A673 (cell line): ENCODE measurements at regions not wholly inside any gene's neighbourhood (a gene's known extent, or its start where the extent isn't known, plus 50 kb on each side); places are given as distances from the start of the nearest gene placed in this dataset.

Experiments used
- BruUV-seq: library from RNA; stranded (reverse); fragments of 400-500 nt; replicated peaks from 2 replicates; lab custom pipeline; 2021; lab: Mats Ljungman, UMichigan
- CTCF ChIA-PET: fragments of 300-600 bp; sonication (Branson Sonifier 250); formaldehyde crosslinking; loops from one replicate; lab custom pipeline; 2022; ENCODE audit warnings: antibody characterized with exemption; lab: Charles Lee
- POLR2A ChIA-PET: fragments of 300-600 bp; sonication (Branson Sonifier 250); formaldehyde crosslinking; loops from one replicate; lab custom pipeline; 2022; ENCODE audit warnings: antibody characterized with exemption; ENCODE audit not compliant: low non-redundant PET; lab: Charles Lee
- DNase-seq: peaks from one replicate; pipeline ENCODE4 v3.0.0-alpha.2; 2015; ENCODE audit warnings: low spot score
- H3K27ac ChIP-seq: fragments of 200-600 bp; sonication (generic); 2 replicates; pipeline ENCODE4 v1.5.1; 2016; ENCODE audit warnings: mixed run types, low read depth, mild to moderate bottlenecking, mixed read lengths, antibody characterized with exemption, low read length; ENCODE audit not compliant: poor library complexity, severe bottlenecking
- H3K27me3 ChIP-seq: fragments of 200-600 bp; sonication (generic); replicated peaks from 2 replicates; pipeline ENCODE4 v1.6.1; 2017; ENCODE audit warnings: mixed run types, low read depth, mild to moderate bottlenecking, mixed read lengths, antibody characterized with exemption, low read length; ENCODE audit not compliant: insufficient read depth, poor library complexity
- H3K36me3 ChIP-seq: fragments of 200-600 bp; sonication (generic); 2 replicates; pipeline ENCODE4 v1.6.1; 2016; ENCODE audit warnings: mixed run types, mild to moderate bottlenecking, mixed read lengths, antibody characterized with exemption, low read length; ENCODE audit not compliant: insufficient read depth, poor library complexity, severe bottlenecking
- H3K4me1 ChIP-seq: fragments of 200-600 bp; sonication (generic); 2 replicates; pipeline ENCODE4 v1.6.1; 2017; ENCODE audit warnings: mixed run types, mild to moderate bottlenecking, mixed read lengths, antibody characterized with exemption, low read length; ENCODE audit not compliant: insufficient read depth, poor library complexity, severe bottlenecking
- H3K4me3 ChIP-seq: fragments of 200-600 bp; sonication (generic); 2 replicates; pipeline ENCODE4 v1.5.1; 2016; ENCODE audit warnings: low read depth, mixed run types, mild to moderate bottlenecking, mixed read lengths, low read length; ENCODE audit not compliant: poor library complexity, severe bottlenecking
- H3K9me3 ChIP-seq: fragments of 200-600 bp; sonication (generic); 2 replicates; pipeline ENCODE4 v1.6.1; 2016; ENCODE audit warnings: mixed run types, low read depth, mild to moderate bottlenecking, mixed read lengths, antibody characterized with exemption, low read length; ENCODE audit not compliant: poor library complexity, severe bottlenecking
- CTCF ChIP-seq: fragments of 300-800, 200-600 bp; sonication (generic); conservative IDR thresholded peaks from 2 replicates; pipeline ENCODE4 v1.5.1; 2017; ENCODE audit warnings: low read depth, mild to moderate bottlenecking, antibody characterized with exemption, low read length, moderate library complexity, mixed read lengths
- EZH2 ChIP-seq: fragments of 200-600 bp; sonication (generic); IDR thresholded peaks from 2 replicates; pipeline ENCODE4 v1.6.1; 2017; ENCODE audit warnings: borderline replicate concordance, low read depth, mild to moderate bottlenecking, mixed read lengths, antibody characterized with exemption, low read length; ENCODE audit not compliant: poor library complexity, severe bottlenecking
- intact Hi-C: fragments of 100-400 bp; cut with micrococcal nuclease; formaldehyde crosslinking; loops from one replicate; pipeline ENCODE4 v1.10.0; 2022; ENCODE audit not compliant: unreplicated experiment

DNA sequence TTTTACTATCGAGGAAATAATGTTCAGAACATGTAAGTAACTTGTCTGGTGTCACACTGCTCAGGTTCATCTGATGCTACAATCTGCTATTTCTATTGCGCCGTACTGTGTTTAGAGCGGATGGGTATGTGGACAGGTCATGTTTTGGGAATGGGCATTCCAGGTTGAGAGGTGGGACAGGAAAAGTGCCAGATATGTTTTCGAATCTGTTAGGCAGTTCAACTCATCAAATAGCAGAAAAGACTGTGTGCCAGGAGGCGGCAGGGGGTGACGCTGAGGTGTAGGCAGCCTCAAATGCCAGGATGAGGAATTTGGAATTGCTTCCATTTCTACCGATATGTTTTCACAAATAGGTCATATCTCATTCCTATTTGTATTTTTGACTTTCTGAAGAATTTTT lies 123.8 kb downstream of the HRH4 start:
- ChIA-PET POLR2A (no interaction called here), CTCF (no interaction called here)
- Histone ChIP-seq H3K36me3 (no peaks in the 10 kb centered on the region), H3K27me3 (peaks cover 72% of the 10 kb centered on the region), H3K4me1 (no peaks in the 10 kb centered on the region), H3K4me3 (no peak overlapping the region), H3K9me3 (no peaks in the 10 kb centered on the region), H3K27ac (no peak overlapping the region)
- BruUV-seq = no TSS peak
- intact Hi-C loops = no loop called here
- no peak for DNase-seq
- TF ChIP-seq EZH2 (no peak), CTCF (no peak)

GRCh38 chr18:24584813-24585212 lies 124.4 kb downstream of the HRH4 start:
- DNase-seq = no peak
- Histone ChIP-seq H3K27ac (no peak overlapping the region), H3K27me3 (peaks cover 65% of the 10 kb centered on the region), H3K36me3 (no peaks in the 10 kb centered on the region), H3K4me1 (no peaks in the 10 kb centered on the region), H3K9me3 (no peaks in the 10 kb centered on the region), H3K4me3 (no peak overlapping the region)
- no TSS peak for BruUV-seq
- CTCF ChIA-PET = no interaction called here
- no peak for TF ChIP-seq EZH2
- no peak for TF ChIP-seq CTCF
- POLR2A ChIA-PET = no interaction called here
- intact Hi-C loops = no loop called here

GRCh38 chr18:24585996-24586566 lies 125.6 kb downstream of the HRH4 start:
- Histone ChIP-seq H3K4me3 (no peak overlapping the region), H3K27ac (no peak overlapping the region), H3K36me3 (no peaks in the 10 kb centered on the region), H3K9me3 (no peaks in the 10 kb centered on the region), H3K4me1 (no peaks in the 10 kb centered on the region), H3K27me3 (peaks cover 53% of the 10 kb centered on the region)
- BruUV-seq = no TSS peak
- intact Hi-C loops = no loop called here
- DNase-seq = no peak
- ChIA-PET POLR2A (no interaction called here), CTCF (no interaction called here)
- TF ChIP-seq EZH2 = no peak
- no peak for TF ChIP-seq CTCF
